Thyroid gland (tissue), 4 donors: ENCODE measurements at regions not wholly inside any gene's neighbourhood (a gene's known extent, or its start where the extent isn't known, plus 50 kb on each side); places are given as distances from the start of the nearest gene placed in this dataset.
A peak's percentile ranks its signal among the peaks of the same experiment; 100 is the strongest.

Experiments used
- DNase-seq, 2 donors: peaks; one replicate each; pipeline ENCODE4 v3.0.0-alpha.2; 2019
- H3K27ac ChIP-seq, 3 donors: fragments of 200-600 bp; sonication (generic); 1 replicate in 2 of 3; 2 replicates in 1 of 3; pipeline ENCODE4 v1.5.1; 2016 to 2019; ENCODE audit warnings: mild to moderate bottlenecking in 1 of 3, moderate library complexity in 1 of 3
- H3K27me3 ChIP-seq: fragments of 200-600 bp; sonication (generic); one replicate; pipeline ENCODE4 v1.5.1; 2019
- H3K36me3 ChIP-seq, 2 donors: fragments of 200-600 bp; sonication (generic); one replicate each; pipeline ENCODE4 v1.5.1; 2016 to 2019
- H3K4me1 ChIP-seq, 2 donors: fragments of 200-600 bp; sonication (generic); one replicate each; pipeline ENCODE4 v1.5.1; 2017 to 2019
- H3K4me3 ChIP-seq, 3 donors: fragments of 200-600 bp; sonication (generic); replicated peaks in 1 of 3; 1 replicate in 2 of 3; 2 replicates in 1 of 3; pipeline ENCODE4 v1.5.1; 2016; ENCODE audit warnings: mild to moderate bottlenecking in 1 of 3
- H3K9me3 ChIP-seq: fragments of 200-600 bp; sonication (generic); one replicate; pipeline ENCODE4 v1.5.1; 2017
- CTCF ChIP-seq, 6 experiments: fragments of 200-600 bp in 3 of 6; fragments of 450-650 bp in 3 of 6; sonication (generic) in 3 of 6; IDR thresholded peaks; one replicate each; pipeline ENCODE4 v1.5.1; 2016 to 2019; ENCODE audit warnings: antibody characterized with exemption in 6 of 6, mild to moderate bottlenecking in 2 of 6, inconsistent platforms in 1 of 6, moderate library complexity in 1 of 6
- POLR2A ChIP-seq, 2 donors: fragments of 450-650 bp; IDR thresholded peaks; one replicate each; pipeline ENCODE4 v1.6.1; 2017; ENCODE audit warnings: antibody characterized with exemption in 2 of 2, mild to moderate bottlenecking in 2 of 2, moderate library complexity in 1 of 2
- WGBS, 2 donors: methylation state at CpG; one replicate each; pipeline ENCODE4 v1.1.5; 2017; 5-methylcytosine and 5-hydroxymethylcytosine counted together
- intact Hi-C: fragments of 100-400 bp; cut with DNase I; formaldehyde crosslinking; loops from one replicate; pipeline ENCODE4 v1.15.1; 2023

GRCh38 chr20:50381075-50381732 lies 129.0 kb upstream of the PTPN1 start:
- no peaks in the 10 kb centered on the region for H3K27me3 ChIP-seq
- TF ChIP-seq POLR2A (IDR thresholded peaks at IDR 0.05) (no peak), CTCF (IDR thresholded peaks at IDR 0.05) (no peak)
- H3K4me3 ChIP-seq = no peak overlapping the region
- no peaks in the 10 kb centered on the region for H3K36me3 ChIP-seq
- DNase-seq = no peak
- peak overlapping the region in 2 of 3 donors; percentile 68 to 75 for H3K27ac ChIP-seq
- peaks cover 14 to 40% of the 10 kb centered on the region in 2 donors for H3K4me1 ChIP-seq
- WGBS, 2 donors = 67 to 76% methylated on average over 7 of the region's 7 CpGs
- intact Hi-C loops = no loop called here
- H3K9me3 ChIP-seq = no peaks in the 10 kb centered on the region

GRCh38 chr20:50381771-50382593 lies 128.2 kb upstream of the PTPN1 start:
- WGBS, 2 donors = 72 to 83% methylated on average over 13 of the region's 13 CpGs
- Histone ChIP-seq H3K36me3 (no peaks in the 10 kb centered on the region), H3K4me1 (peaks cover 14 to 40% of the 10 kb centered on the region in 2 donors), H3K27me3 (no peaks in the 10 kb centered on the region), H3K9me3 (no peaks in the 10 kb centered on the region), H3K4me3 (no peak overlapping the region), H3K27ac (peak overlapping the region in 1 of 3 donors; percentile 5)
- TF ChIP-seq CTCF (IDR thresholded peaks at IDR 0.05) (no peak), POLR2A (IDR thresholded peaks at IDR 0.05) (no peak)
- intact Hi-C loops = no loop called here
- DNase-seq = no peak

GRCh38 chr20:50385733-50386640 lies 124.2 kb upstream of the PTPN1 start:
- Histone ChIP-seq H3K9me3 (no peaks in the 10 kb centered on the region), H3K4me1 (peaks cover 12 to 21% of the 10 kb centered on the region in 2 donors), H3K27ac (no peak overlapping the region), H3K27me3 (no peaks in the 10 kb centered on the region), H3K4me3 (no peak overlapping the region), H3K36me3 (no peaks in the 10 kb centered on the region)
- TF ChIP-seq POLR2A (IDR thresholded peaks at IDR 0.05) (no peak), CTCF (IDR thresholded peaks at IDR 0.05) (no peak)
- intact Hi-C loops = no loop called here
- WGBS, 2 donors = 85 to 89% methylated on average over 21 to 22 of the region's 22 CpGs
- no peak for DNase-seq

- no peak for TF ChIP-seq POLR2A (IDR thresholded peaks at IDR 0.05)
- TF ChIP-seq CTCF (IDR thresholded peaks at IDR 0.05) = no peak
- Histone ChIP-seq H3K27ac (no peak overlapping the region), H3K9me3 (no peaks in the 10 kb centered on the region), H3K4me1 (peaks cover 12 to 21% of the 10 kb centered on the region in 2 donors), H3K36me3 (no peaks in the 10 kb centered on the region), H3K4me3 (no peak overlapping the region), H3K27me3 (no peaks in the 10 kb centered on the region)
- DNase-seq = no peak
- intact Hi-C loops = no loop called here
- WGBS, 2 donors = 71 to 72% methylated on average over 6 of the region's 6 CpGs
Observed at GRCh38 chr20:50386641-50386960, 123.6 kb upstream of the PTPN1 start.
